ENCODE measurements at regions not wholly inside any gene's neighbourhood (a gene's known extent, or its start where the extent isn't known, plus 50 kb on each side); places are given as distances from the start of the nearest gene placed in this dataset.
"Not testable (repeated sequence)": the region's sequence is repeated elsewhere in the genome, so short reads cannot be mapped to it uniquely, and the experiment has no call there.

DNA sequence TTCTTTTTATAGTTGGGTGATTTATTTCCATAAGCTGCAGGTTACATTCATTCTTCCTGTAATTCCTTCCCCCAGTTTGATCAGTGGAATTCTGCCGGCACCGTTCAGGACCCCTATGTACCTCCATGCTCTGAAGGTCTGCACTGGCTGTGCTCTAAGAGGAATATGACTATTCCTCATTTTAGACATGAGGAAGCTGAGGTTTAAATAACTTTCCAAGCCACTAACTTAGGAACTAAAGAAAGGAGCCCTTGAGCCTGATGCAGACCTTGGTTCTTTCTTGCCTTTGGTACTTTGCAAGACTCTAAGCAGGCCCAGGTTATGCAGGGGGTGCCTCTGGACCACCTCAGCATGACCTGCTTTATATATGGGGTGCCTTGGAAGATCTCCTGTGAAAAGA lies 318.5 kb downstream of the QKI start:
- TF ChIP-seq, protein P1, sequence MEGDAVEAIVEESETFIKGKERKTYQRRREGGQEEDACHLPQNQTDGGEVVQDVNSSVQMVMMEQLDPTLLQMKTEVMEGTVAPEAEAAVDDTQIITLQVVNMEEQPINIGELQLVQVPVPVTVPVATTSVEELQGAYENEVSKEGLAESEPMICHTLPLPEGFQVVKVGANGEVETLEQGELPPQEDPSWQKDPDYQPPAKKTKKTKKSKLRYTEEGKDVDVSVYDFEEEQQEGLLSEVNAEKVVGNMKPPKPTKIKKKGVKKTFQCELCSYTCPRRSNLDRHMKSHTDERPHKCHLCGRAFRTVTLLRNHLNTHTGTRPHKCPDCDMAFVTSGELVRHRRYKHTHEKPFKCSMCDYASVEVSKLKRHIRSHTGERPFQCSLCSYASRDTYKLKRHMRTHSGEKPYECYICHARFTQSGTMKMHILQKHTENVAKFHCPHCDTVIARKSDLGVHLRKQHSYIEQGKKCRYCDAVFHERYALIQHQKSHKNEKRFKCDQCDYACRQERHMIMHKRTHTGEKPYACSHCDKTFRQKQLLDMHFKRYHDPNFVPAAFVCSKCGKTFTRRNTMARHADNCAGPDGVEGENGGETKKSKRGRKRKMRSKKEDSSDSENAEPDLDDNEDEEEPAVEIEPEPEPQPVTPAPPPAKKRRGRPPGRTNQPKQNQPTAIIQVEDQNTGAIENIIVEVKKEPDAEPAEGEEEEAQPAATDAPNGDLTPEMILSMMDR (optimal IDR thresholded peaks at IDR 0.05 in 1 of 3, IDR thresholded peaks at IDR 0.05 in 1 of 3, conservative IDR thresholded peaks at IDR 0.05 in 1 of 3; ENCODE audit: extremely low read depth in 1 of 3, insufficient read depth in 2 of 3, low read length in 3 of 3), result no peak
- TF ChIP-seq EZH2 (IDR thresholded peaks at IDR 0.05; ENCODE audit: low read length), result no peak
- no peaks in the 10 kb centered on the region for H3K9me3 ChIP-seq (ENCODE audit: control insufficient read depth, low read depth, low read length)
- no peaks in the 10 kb centered on the region for H4K20me1 ChIP-seq (ENCODE audit: control insufficient read depth, extremely low read depth, insufficient read depth, low read length)
- FAIRE-seq (no peak), DNase-seq (ENCODE audit: low read depth, low spot score) (no peak)
- H3K4me3 ChIP-seq (ENCODE audit: control insufficient read depth in 2 of 3, extremely low read depth in 1 of 3, insufficient read depth in 2 of 3, low read depth in 1 of 3, low read length in 3 of 3), result no peak overlapping the region
- dilution Hi-C loops (cut with MboI; ENCODE audit: extremely low pct_ligation_motif_present, low sequenced_read_pairs), result no loop called here
- no peak overlapping the region for H3K9ac ChIP-seq (ENCODE audit: control insufficient read depth, extremely low read depth, insufficient read depth, low read length)
- no peaks in the 10 kb centered on the region for H3K9me1 ChIP-seq (ENCODE audit: control insufficient read depth, extremely low read depth, insufficient read depth, low read length)
- no peak overlapping the region for H3K4me2 ChIP-seq (ENCODE audit: control insufficient read depth, extremely low read depth, insufficient read depth, low read depth, low read length)
- no peaks in the 10 kb centered on the region for H3K4me1 ChIP-seq (ENCODE audit: control insufficient read depth, extremely low read depth, insufficient read depth, low read length)
- no peaks in the 10 kb centered on the region for H3K27me3 ChIP-seq (ENCODE audit: control insufficient read depth, extremely low read depth, insufficient read depth, low read length)
- H3K36me3 ChIP-seq (ENCODE audit: control insufficient read depth in 2 of 2, extremely low read depth in 1 of 2, insufficient read depth in 2 of 2, low read length in 2 of 2), result no peaks in the 10 kb centered on the region
- no peaks in the 10 kb centered on the region for H3K79me2 ChIP-seq (ENCODE audit: control insufficient read depth, insufficient read depth, low read length)
- no peak overlapping the region for H2AFZ ChIP-seq (ENCODE audit: control insufficient read depth, low read length)
- H3K27ac ChIP-seq (ENCODE audit: control insufficient read depth, insufficient read depth, low read length), result no peak overlapping the region

DNA sequence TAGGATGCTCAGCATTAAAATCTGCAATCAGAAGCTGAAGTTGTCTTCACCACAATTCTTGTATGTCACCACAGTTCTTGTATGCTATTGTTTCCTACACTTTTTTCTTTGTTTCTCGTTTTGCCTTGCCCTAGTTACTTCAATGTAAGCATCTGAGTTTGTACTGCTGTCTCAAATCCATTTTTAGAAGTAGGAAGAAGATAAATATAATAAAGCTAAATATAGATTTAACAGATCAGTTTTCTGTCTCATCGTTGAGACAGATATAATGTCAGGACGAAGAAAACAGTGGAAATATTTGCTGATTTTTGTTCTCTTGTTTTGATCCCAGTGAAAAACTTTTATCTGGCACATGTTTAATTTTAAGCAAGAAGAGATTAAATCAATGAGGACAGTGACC lies 318.0 kb downstream of the QKI start:
- H3K36me3 ChIP-seq (ENCODE audit: control insufficient read depth in 2 of 2, extremely low read depth in 1 of 2, insufficient read depth in 2 of 2, low read length in 2 of 2), result no peaks in the 10 kb centered on the region
- dilution Hi-C loops (cut with MboI; ENCODE audit: extremely low pct_ligation_motif_present, low sequenced_read_pairs), result no loop called here
- H3K4me1 ChIP-seq (ENCODE audit: control insufficient read depth, extremely low read depth, insufficient read depth, low read length), result no peaks in the 10 kb centered on the region
- no peak overlapping the region for H3K4me3 ChIP-seq (ENCODE audit: control insufficient read depth in 2 of 3, extremely low read depth in 1 of 3, insufficient read depth in 2 of 3, low read depth in 1 of 3, low read length in 3 of 3)
- FAIRE-seq, result no peak
- H3K4me2 ChIP-seq (ENCODE audit: control insufficient read depth, extremely low read depth, insufficient read depth, low read depth, low read length), result no peak overlapping the region
- H3K27me3 ChIP-seq (ENCODE audit: control insufficient read depth, extremely low read depth, insufficient read depth, low read length), result no peaks in the 10 kb centered on the region
- DNase-seq (ENCODE audit: low read depth, low spot score), result no peak
- no peaks in the 10 kb centered on the region for H3K9me1 ChIP-seq (ENCODE audit: control insufficient read depth, extremely low read depth, insufficient read depth, low read length)
- TF ChIP-seq, protein P1 (optimal IDR thresholded peaks at IDR 0.05 in 1 of 3, IDR thresholded peaks at IDR 0.05 in 1 of 3, conservative IDR thresholded peaks at IDR 0.05 in 1 of 3; ENCODE audit: extremely low read depth in 1 of 3, insufficient read depth in 2 of 3, low read length in 3 of 3), result no peak
- TF ChIP-seq EZH2 (IDR thresholded peaks at IDR 0.05; ENCODE audit: low read length), result no peak
- no peaks in the 10 kb centered on the region for H3K9me3 ChIP-seq (ENCODE audit: control insufficient read depth, low read depth, low read length)
- H3K27ac ChIP-seq (ENCODE audit: control insufficient read depth, insufficient read depth, low read length), result no peak overlapping the region
- no peaks in the 10 kb centered on the region for H3K79me2 ChIP-seq (ENCODE audit: control insufficient read depth, insufficient read depth, low read length)
- H4K20me1 ChIP-seq (ENCODE audit: control insufficient read depth, extremely low read depth, insufficient read depth, low read length), result no peaks in the 10 kb centered on the region
- no peak overlapping the region for H3K9ac ChIP-seq (ENCODE audit: control insufficient read depth, extremely low read depth, insufficient read depth, low read length)
- no peak overlapping the region for H2AFZ ChIP-seq (ENCODE audit: control insufficient read depth, low read length)

DNA sequence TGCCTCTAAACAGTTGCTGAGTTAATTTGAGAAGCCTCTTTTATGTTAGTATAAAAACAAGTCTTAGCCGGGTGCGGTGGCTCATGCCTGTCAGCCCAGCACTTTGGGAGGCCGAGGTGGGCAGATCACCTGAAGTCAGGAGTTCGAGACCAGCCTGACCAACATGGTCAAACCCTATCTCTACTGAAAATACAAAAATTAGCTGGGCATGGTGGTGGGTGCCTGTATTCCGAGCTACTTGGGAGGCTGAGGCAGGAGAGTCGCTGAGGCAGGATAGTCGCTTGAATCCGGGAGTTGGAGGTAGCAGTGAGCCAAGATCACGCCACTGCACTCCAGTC lies 317.5 kb downstream of the QKI start:
- dilution Hi-C loops (cut with MboI; ENCODE audit: extremely low pct_ligation_motif_present, low sequenced_read_pairs); H3K4me3 ChIP-seq (ENCODE audit: control insufficient read depth in 2 of 3, extremely low read depth in 1 of 3, insufficient read depth in 2 of 3, low read depth in 1 of 3, low read length in 3 of 3); DNase-seq (ENCODE audit: low read depth, low spot score); H3K4me1 ChIP-seq (ENCODE audit: control insufficient read depth, extremely low read depth, insufficient read depth, low read length); H3K79me2 ChIP-seq (ENCODE audit: control insufficient read depth, insufficient read depth, low read length); H3K4me2 ChIP-seq (ENCODE audit: control insufficient read depth, extremely low read depth, insufficient read depth, low read depth, low read length); H3K36me3 ChIP-seq (ENCODE audit: control insufficient read depth in 2 of 2, extremely low read depth in 1 of 2, insufficient read depth in 2 of 2, low read length in 2 of 2); H3K27me3 ChIP-seq (ENCODE audit: control insufficient read depth, extremely low read depth, insufficient read depth, low read length); H3K9ac ChIP-seq (ENCODE audit: control insufficient read depth, extremely low read depth, insufficient read depth, low read length); H4K20me1 ChIP-seq (ENCODE audit: control insufficient read depth, extremely low read depth, insufficient read depth, low read length); H2AFZ ChIP-seq (ENCODE audit: control insufficient read depth, low read length); FAIRE-seq; H3K27ac ChIP-seq (ENCODE audit: control insufficient read depth, insufficient read depth, low read length); H3K9me3 ChIP-seq (ENCODE audit: control insufficient read depth, low read depth, low read length); H3K9me1 ChIP-seq (ENCODE audit: control insufficient read depth, extremely low read depth, insufficient read depth, low read length): not testable (repeated sequence)

Measured in keratinocyte (primary cell).